ENCODE measurements at regions not wholly inside any gene's neighbourhood (a gene's known extent, or its start where the extent isn't known, plus 50 kb on each side); places are given as distances from the start of the nearest gene placed in this dataset.

GRCh38 chr6:21476112-21476511 lies 117.4 kb upstream of the SOX4 start:
- TF ChIP-seq, protein P1, sequence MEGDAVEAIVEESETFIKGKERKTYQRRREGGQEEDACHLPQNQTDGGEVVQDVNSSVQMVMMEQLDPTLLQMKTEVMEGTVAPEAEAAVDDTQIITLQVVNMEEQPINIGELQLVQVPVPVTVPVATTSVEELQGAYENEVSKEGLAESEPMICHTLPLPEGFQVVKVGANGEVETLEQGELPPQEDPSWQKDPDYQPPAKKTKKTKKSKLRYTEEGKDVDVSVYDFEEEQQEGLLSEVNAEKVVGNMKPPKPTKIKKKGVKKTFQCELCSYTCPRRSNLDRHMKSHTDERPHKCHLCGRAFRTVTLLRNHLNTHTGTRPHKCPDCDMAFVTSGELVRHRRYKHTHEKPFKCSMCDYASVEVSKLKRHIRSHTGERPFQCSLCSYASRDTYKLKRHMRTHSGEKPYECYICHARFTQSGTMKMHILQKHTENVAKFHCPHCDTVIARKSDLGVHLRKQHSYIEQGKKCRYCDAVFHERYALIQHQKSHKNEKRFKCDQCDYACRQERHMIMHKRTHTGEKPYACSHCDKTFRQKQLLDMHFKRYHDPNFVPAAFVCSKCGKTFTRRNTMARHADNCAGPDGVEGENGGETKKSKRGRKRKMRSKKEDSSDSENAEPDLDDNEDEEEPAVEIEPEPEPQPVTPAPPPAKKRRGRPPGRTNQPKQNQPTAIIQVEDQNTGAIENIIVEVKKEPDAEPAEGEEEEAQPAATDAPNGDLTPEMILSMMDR (IDR thresholded peaks at IDR 0.05) = no peak
- no peak for TF ChIP-seq POLR2A (IDR thresholded peaks at IDR 0.05)

Measured in adrenal gland (tissue), 5 donors.